ENCODE measurements at regions not wholly inside any gene's neighbourhood (a gene's known extent, or its start where the extent isn't known, plus 50 kb on each side); places are given as distances from the start of the nearest gene placed in this dataset.

- no peak for TF ChIP-seq CTCF (IDR thresholded peaks at IDR 0.05)
- TF ChIP-seq POLR2A (IDR thresholded peaks at IDR 0.05): no peak
Measured at GRCh38 chr14:42420071-42420470, 813.4 kb downstream of the LRFN5 start.

All from lower leg skin (tissue), 3 donors.